ENCODE measurements at regions not wholly inside any gene's neighbourhood (a gene's known extent, or its start where the extent isn't known, plus 50 kb on each side); places are given as distances from the start of the nearest gene placed in this dataset.

DNA sequence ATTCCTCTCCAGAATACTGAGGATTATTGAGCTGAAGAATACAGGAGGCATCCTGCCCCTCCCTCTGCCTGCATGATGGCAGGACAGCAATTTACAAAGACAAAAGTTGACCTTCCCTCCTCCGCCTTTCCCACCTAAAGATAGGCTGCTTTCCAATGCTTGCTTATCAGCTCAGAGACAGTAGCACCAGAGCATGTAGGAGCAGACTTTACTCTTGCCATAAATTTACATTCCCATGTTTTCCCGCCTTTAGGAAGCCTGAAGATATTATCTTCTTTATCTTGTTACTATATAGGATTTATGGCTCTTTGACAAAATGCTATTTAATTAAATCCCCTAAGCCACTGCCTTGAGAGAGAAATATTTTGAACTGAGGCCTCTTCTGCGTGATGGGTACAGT lies 135.6 kb upstream of the HNMT start:
- no peak overlapping the region for H3K4me3 ChIP-seq (ENCODE audit: control insufficient read depth, low read depth, low read length)
- no peak for DNase-seq (ENCODE audit: low read depth)
- TF ChIP-seq, protein P1, sequence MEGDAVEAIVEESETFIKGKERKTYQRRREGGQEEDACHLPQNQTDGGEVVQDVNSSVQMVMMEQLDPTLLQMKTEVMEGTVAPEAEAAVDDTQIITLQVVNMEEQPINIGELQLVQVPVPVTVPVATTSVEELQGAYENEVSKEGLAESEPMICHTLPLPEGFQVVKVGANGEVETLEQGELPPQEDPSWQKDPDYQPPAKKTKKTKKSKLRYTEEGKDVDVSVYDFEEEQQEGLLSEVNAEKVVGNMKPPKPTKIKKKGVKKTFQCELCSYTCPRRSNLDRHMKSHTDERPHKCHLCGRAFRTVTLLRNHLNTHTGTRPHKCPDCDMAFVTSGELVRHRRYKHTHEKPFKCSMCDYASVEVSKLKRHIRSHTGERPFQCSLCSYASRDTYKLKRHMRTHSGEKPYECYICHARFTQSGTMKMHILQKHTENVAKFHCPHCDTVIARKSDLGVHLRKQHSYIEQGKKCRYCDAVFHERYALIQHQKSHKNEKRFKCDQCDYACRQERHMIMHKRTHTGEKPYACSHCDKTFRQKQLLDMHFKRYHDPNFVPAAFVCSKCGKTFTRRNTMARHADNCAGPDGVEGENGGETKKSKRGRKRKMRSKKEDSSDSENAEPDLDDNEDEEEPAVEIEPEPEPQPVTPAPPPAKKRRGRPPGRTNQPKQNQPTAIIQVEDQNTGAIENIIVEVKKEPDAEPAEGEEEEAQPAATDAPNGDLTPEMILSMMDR (conservative IDR thresholded peaks at IDR 0.05; ENCODE audit: control insufficient read depth, insufficient read depth, low read depth, low read length), result no peak

DNA sequence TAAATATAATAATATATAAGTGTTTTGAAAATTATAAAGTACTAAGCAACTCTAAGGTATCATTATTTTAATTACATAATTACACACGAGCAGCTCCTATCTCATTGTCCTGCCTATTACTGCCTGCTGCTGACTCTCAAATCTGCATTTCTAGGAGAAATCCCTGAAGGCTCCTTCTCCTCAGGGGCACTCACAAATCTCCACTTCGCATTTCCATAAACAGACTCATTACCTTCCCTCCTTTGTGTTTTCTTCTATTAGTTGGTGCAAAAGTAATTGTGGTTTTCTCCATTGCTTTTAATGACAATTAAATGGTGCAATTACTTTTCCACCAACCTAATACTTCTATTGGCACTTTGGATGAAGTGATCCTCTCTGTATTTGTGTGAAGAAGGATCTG lies 135.0 kb upstream of the HNMT start:
- H3K4me3 ChIP-seq (ENCODE audit: control insufficient read depth, low read depth, low read length), result no peak overlapping the region
- no peak for DNase-seq (ENCODE audit: low read depth)
- TF ChIP-seq, protein P1 (conservative IDR thresholded peaks at IDR 0.05; ENCODE audit: control insufficient read depth, insufficient read depth, low read depth, low read length), result no peak

DNA sequence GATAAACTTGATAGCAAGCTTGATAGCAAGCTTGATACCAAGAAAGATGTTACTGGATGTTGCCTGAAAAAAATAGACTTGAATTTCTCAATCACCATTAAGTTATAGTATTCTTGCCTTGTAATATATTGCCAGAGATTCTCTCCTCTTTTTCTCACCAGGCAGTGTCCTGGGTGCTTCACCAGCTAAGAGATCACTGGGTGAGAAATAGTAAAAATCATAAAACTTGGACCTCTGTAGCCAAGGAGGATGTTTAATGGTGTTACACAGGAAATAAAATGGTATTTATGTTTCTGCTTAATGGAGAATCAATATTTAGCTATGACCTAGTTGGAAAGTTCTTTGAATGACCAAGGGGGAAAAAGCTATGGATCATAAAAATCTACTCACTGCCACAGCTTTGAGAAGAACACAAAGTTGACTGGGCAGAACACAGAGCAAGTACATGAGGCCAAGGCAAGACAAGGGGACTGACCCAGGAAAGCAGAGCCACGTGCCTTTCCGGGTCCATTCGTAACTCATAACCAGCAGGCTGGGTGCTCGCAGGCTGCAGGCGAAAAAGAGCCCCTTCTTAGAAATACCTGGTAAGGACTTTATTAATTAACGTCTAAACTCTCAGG lies 129.4 kb upstream of the HNMT start:
- no peak for DNase-seq (ENCODE audit: low read depth)
- TF ChIP-seq, protein P1 (conservative IDR thresholded peaks at IDR 0.05; ENCODE audit: control insufficient read depth, insufficient read depth, low read depth, low read length), result no peak

DNA sequence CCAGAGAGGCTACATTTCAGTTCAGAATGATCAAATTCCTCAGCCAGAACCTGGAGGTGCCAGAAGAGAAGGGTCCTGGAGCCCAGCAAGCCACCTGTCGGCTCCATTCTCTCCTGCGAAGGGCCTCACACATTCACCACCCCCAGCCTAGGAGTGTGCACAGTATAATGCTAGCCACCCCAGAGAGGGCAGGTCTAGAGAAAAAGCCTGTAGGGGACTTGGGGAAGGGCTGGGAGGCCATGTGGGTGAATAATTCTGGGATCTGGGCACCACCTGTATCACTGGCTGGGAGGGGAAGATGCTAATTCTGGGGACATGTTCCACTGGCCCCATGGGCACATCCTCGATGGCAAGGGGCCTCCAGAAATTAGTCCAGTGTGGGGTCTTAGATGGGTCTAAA lies 127.6 kb upstream of the HNMT start:
- TF ChIP-seq, protein P1 (conservative IDR thresholded peaks at IDR 0.05; ENCODE audit: control insufficient read depth, insufficient read depth, low read depth, low read length), result no peak
- H3K4me3 ChIP-seq (ENCODE audit: control insufficient read depth, low read depth, low read length), result no peak overlapping the region
- no peak for DNase-seq (ENCODE audit: low read depth)

More for the DNA sequence above, 129.4 kb upstream of the HNMT start:
- no peak overlapping the region for H3K4me3 ChIP-seq (ENCODE audit: control insufficient read depth, low read depth, low read length)

DNA sequence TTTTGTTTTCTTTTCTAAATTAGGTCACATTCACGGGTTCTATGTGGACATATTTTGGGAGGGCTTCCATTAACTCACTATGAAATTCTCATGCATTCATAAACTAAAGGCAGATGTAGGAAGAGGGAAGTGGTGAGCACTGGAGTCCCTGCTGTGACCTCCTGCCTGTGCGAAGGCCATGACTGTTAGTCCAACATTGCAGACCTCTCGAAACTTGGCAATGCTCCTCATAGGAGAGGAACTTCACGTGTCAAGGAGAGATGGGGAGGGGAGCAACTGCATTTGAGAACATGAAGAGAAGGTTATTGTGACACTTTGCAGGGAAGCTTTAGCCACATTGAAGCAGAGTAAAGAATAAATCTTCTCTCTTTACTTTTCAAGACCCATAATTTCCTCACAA lies 126.4 kb upstream of the HNMT start:
- no peak for DNase-seq (ENCODE audit: low read depth)
- no peak overlapping the region for H3K4me3 ChIP-seq (ENCODE audit: control insufficient read depth, low read depth, low read length)
- TF ChIP-seq, protein P1 (conservative IDR thresholded peaks at IDR 0.05; ENCODE audit: control insufficient read depth, insufficient read depth, low read depth, low read length), result no peak

DNA sequence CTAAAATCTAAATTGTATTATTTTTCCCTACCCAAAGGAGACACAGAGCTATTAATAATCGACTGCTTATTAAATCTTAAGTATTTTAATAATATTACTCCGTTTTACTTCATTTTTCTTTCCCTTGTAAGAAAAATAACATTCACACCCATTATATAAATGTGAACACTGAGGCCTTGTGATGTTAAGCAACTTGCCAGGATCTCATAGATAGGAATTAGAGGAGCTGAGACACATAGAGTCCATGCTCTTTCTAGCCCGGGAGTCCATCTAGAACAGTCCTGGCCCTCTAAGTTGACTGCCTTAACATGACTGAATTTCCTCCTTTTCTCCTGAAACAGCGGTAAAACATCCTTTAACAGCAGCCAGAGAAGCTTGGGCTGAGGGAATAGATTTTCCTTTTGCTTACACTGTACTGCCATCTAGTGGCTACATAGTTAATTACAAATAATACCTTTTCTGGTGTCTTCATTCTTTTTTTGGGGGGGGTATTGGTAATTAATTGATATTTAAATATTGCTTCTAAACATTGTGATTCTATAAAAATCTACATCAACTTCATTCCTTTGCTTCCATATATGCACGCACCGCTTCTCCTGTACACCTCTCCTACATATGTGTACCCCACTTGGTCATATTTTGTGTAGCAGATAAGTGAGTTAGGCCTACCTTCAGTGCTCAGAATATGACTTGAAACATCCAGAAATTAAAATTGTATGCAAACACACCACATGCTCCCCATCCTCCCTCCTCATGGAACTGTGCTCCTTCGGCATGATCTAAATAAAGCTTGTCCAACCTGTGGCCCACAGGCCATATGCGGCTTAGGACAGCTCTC lies 125.8 kb upstream of the HNMT start:
- DNase-seq (ENCODE audit: low read depth), result peak; percentile 62
- H3K4me3 ChIP-seq (ENCODE audit: control insufficient read depth, low read depth, low read length), result no peak overlapping the region
- TF ChIP-seq, protein P1 (conservative IDR thresholded peaks at IDR 0.05; ENCODE audit: control insufficient read depth, insufficient read depth, low read depth, low read length), result peak; percentile 57

Measured in fibroblast of mammary gland (primary cell).